Fibroblast of skin of abdomen (primary cell): ENCODE measurements at regions not wholly inside any gene's neighbourhood (a gene's known extent, or its start where the extent isn't known, plus 50 kb on each side); places are given as distances from the start of the nearest gene placed in this dataset.
"Not testable (repeated sequence)": the region's sequence is repeated elsewhere in the genome, so short reads cannot be mapped to it uniquely, and the experiment has no call there.

Experiments
- DNase-seq: peaks from one replicate; pipeline ENCODE4 v3.0.0-alpha.2; 2013

GRCh38 chr2:37571587-37572136 lies 99.8 kb downstream of the CDC42EP3 start:
- no peak for DNase-seq

GRCh38 chr2:37573451-37574388 lies 97.7 kb downstream of the CDC42EP3 start:
- peak; percentile 68 for DNase-seq

GRCh38 chr2:37575780-37576179 lies 95.7 kb downstream of the CDC42EP3 start:
- no peak for DNase-seq

- not testable (repeated sequence) for DNase-seq
Measured at GRCh38 chr2:37576194-37576593, 95.2 kb downstream of the CDC42EP3 start.

- DNase-seq: peak; percentile 47
Measured at GRCh38 chr2:37576831-37577230, 94.6 kb downstream of the CDC42EP3 start.

- DNase-seq: no peak
Measured at GRCh38 chr2:37579192-37579713, 92.2 kb downstream of the CDC42EP3 start.

- DNase-seq: not testable (repeated sequence)
Measured at GRCh38 chr2:37579949-37580348, 91.5 kb downstream of the CDC42EP3 start.

GRCh38 chr2:37581433-37581832 lies 90.0 kb downstream of the CDC42EP3 start:
- no peak for DNase-seq

GRCh38 chr2:37582481-37583220 lies 88.8 kb downstream of the CDC42EP3 start:
- peak; percentile 54 for DNase-seq

GRCh38 chr2:37583402-37583801 lies 88.0 kb downstream of the CDC42EP3 start:
- DNase-seq: no peak

- DNase-seq: peak; percentile 77
Measured at GRCh38 chr2:37583867-37584266, 87.6 kb downstream of the CDC42EP3 start.

- DNase-seq: no peak
Measured at GRCh38 chr2:37585295-37585908, 86.0 kb downstream of the CDC42EP3 start.

GRCh38 chr2:37585982-37586621 lies 85.3 kb downstream of the CDC42EP3 start:
- peak; percentile 95 for DNase-seq

GRCh38 chr2:37586663-37587317 lies 84.7 kb downstream of the CDC42EP3 start:
- peak; percentile 73 for DNase-seq

GRCh38 chr2:37587817-37588216 lies 83.6 kb downstream of the CDC42EP3 start:
- DNase-seq: no peak

GRCh38 chr2:37588316-37588777 lies 83.1 kb downstream of the CDC42EP3 start:
- no peak for DNase-seq

- DNase-seq: peak; percentile 31
Measured at GRCh38 chr2:37589298-37589697, 82.1 kb downstream of the CDC42EP3 start.

GRCh38 chr2:37590119-37590571 lies 81.3 kb downstream of the CDC42EP3 start:
- peak; percentile 92 for DNase-seq
